ENCODE measurements at regions not wholly inside any gene's neighbourhood (a gene's known extent, or its start where the extent isn't known, plus 50 kb on each side); places are given as distances from the start of the nearest gene placed in this dataset.
A peak's percentile ranks its signal among the peaks of the same experiment; 100 is the strongest.

- DNase-seq (ENCODE audit: low read depth): no peak
Observed at GRCh38 chr2:120953066-120953756, 217.5 kb downstream of the GLI2 start.

- no peak for DNase-seq (ENCODE audit: low read depth)
Observed at GRCh38 chr2:120953843-120954584, 218.3 kb downstream of the GLI2 start.

- no peak for DNase-seq (ENCODE audit: low read depth)
Observed at GRCh38 chr2:120954939-120955338, 219.3 kb downstream of the GLI2 start.

- peak; percentile 13 for DNase-seq (ENCODE audit: low read depth)
Observed at GRCh38 chr2:120955427-120955826, 219.8 kb downstream of the GLI2 start.

GRCh38 chr2:120956486-120957156, 221.0 kb downstream of the GLI2 start:
- no peak for DNase-seq (ENCODE audit: low read depth)

- DNase-seq (ENCODE audit: low read depth): no peak
Observed at GRCh38 chr2:120957905-120958304, 222.2 kb downstream of the GLI2 start.

- DNase-seq (ENCODE audit: low read depth): peak; percentile 31
Observed at GRCh38 chr2:120958623-120959366, 223.1 kb downstream of the GLI2 start.

GRCh38 chr2:120959426-120959825, 223.8 kb downstream of the GLI2 start:
- DNase-seq (ENCODE audit: low read depth): no peak

- no peak for DNase-seq (ENCODE audit: low read depth)
Observed at GRCh38 chr2:120960770-120961366, 225.2 kb downstream of the GLI2 start.

GRCh38 chr2:120961396-120961795, 225.7 kb downstream of the GLI2 start:
- no peak for DNase-seq (ENCODE audit: low read depth)

GRCh38 chr2:120963997-120964705, 228.5 kb downstream of the GLI2 start:
- peak; percentile 41 for DNase-seq (ENCODE audit: low read depth)

- peak; percentile 65 for DNase-seq (ENCODE audit: low read depth)
Observed at GRCh38 chr2:120964819-120965218, 229.2 kb downstream of the GLI2 start.

- no peak for DNase-seq (ENCODE audit: low read depth)
Observed at GRCh38 chr2:120966510-120967254, 231.0 kb downstream of the GLI2 start.

- no peak for DNase-seq (ENCODE audit: low read depth)
Observed at GRCh38 chr2:120968307-120969015, 232.8 kb downstream of the GLI2 start.

- no peak for DNase-seq (ENCODE audit: low read depth)
Observed at GRCh38 chr2:120969613-120970355, 234.1 kb downstream of the GLI2 start.

- no peak for DNase-seq (ENCODE audit: low read depth)
Observed at GRCh38 chr2:120971866-120972265, 236.2 kb downstream of the GLI2 start.

GRCh38 chr2:120972286-120972685, 236.6 kb downstream of the GLI2 start:
- DNase-seq (ENCODE audit: low read depth): no peak

- DNase-seq (ENCODE audit: low read depth): no peak
Observed at GRCh38 chr2:120973196-120973595, 237.5 kb downstream of the GLI2 start.

- no peak for DNase-seq (ENCODE audit: low read depth)
Observed at GRCh38 chr2:120974950-120975349, 239.3 kb downstream of the GLI2 start.
